Smooth muscle cell (in vitro differentiated cells): ENCODE measurements at regions not wholly inside any gene's neighbourhood (a gene's known extent, or its start where the extent isn't known, plus 50 kb on each side); places are given as distances from the start of the nearest gene placed in this dataset.

ENCODE experiments used
- DNase-seq: peaks from one replicate; lab custom pipeline; 2025; ENCODE audit not compliant: unreplicated experiment; lab: John Stamatoyannopoulos, UW
- H2AFZ ChIP-seq: fragments of 200-600 bp; sonication (generic); 2 replicates; pipeline ENCODE4 v1.6.0; 2016; ENCODE audit warnings: antibody characterized with exemption, low read depth, mild to moderate bottlenecking
- H3F3A ChIP-seq: fragments of 200-600 bp; sonication (generic); 2 replicates; pipeline ENCODE4 v1.6.0; 2017; ENCODE audit warnings: antibody characterized with exemption, low read depth
- H3K27ac ChIP-seq: fragments of 200-600 bp; sonication (generic); 2 replicates; pipeline ENCODE4 v1.5.1; 2016; ENCODE audit warnings: low read depth, mild to moderate bottlenecking
- H3K27me3 ChIP-seq: fragments of 200-600 bp; sonication (generic); 2 replicates; pipeline ENCODE4 v1.6.1; 2016; ENCODE audit warnings: low read depth, mild to moderate bottlenecking
- H3K36me3 ChIP-seq: fragments of 200-600 bp; sonication (generic); 2 replicates; pipeline ENCODE4 v1.5.1; 2016; ENCODE audit warnings: low read depth
- H3K4me1 ChIP-seq: fragments of 200-600 bp; sonication (generic); 2 replicates; pipeline ENCODE4 v1.5.1; 2016; ENCODE audit warnings: low read depth
- H3K4me2 ChIP-seq: fragments of 200-600 bp; sonication (generic); 2 replicates; pipeline ENCODE4 v1.6.0; 2016; ENCODE audit warnings: mild to moderate bottlenecking
- H3K4me3 ChIP-seq: fragments of 200-600 bp; sonication (generic); 2 replicates; pipeline ENCODE4 v1.5.1; 2016; ENCODE audit warnings: mild to moderate bottlenecking
- H3K79me2 ChIP-seq: fragments of 200-600 bp; sonication (generic); 2 replicates; pipeline ENCODE4 v1.6.0; 2016; ENCODE audit warnings: low read depth, mild to moderate bottlenecking
- H3K9ac ChIP-seq: fragments of 200-600 bp; sonication (generic); 2 replicates; pipeline ENCODE4 v1.6.0; 2016; ENCODE audit warnings: low read depth
- H3K9me3 ChIP-seq: fragments of 200-600 bp; sonication (generic); replicated peaks from 2 replicates; pipeline ENCODE4 v1.5.1; 2016; ENCODE audit warnings: low read depth
- H4K20me1 ChIP-seq: fragments of 200-600 bp; sonication (generic); 2 replicates; pipeline ENCODE4 v1.6.0; 2016; ENCODE audit warnings: low read depth
- WGBS: methylation state at CpG from one replicate; pipeline ENCODE4 v1.1.7; 2016; ENCODE audit warnings: low lambda C conversion rate; 5-methylcytosine and 5-hydroxymethylcytosine counted together
- TF ChIP-seq, protein P1 (sequence below): fragments of 200-600 bp; sonication (generic); IDR thresholded peaks from 2 replicates; pipeline ENCODE4 v1.5.1; 2017; ENCODE audit warnings: borderline replicate concordance, mild to moderate bottlenecking, antibody characterized with exemption; ENCODE audit not compliant: insufficient read depth, poor library complexity, severe bottlenecking

DNA sequence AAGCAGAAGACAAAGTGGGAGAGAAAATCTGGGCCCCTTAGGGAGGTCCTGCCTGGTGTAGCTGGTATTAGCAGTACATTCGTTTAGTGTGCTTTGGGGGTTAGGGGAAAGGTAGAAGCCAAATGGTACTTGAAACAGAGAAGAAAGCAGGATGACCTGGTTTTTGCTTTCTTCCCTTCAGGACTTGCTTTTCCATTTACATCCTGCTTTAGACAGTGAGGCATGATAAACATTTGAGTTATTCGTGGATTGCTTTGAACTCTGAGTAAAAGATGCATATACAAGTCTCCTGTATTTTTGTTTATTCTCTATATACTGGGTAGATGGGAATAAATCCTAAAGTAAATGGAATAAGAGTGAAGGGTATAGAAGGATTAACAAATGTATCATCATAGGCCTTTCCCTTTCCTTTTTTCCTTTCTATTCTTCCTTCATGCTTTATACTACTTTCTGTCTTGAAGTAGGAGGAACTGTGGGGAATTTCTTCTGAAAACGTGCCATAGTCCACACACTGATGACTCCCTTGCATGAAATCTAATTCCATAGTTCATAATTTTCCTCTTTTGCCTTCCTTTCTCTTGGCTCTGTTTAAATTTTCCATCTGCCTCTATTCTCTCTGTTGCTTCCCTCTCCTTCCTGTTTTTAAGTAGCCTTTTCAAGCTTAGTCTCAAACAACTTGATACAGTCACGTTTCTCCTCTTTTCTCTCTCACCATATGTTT lies 139.5 kb upstream of the RBMS3 start:
- no peak for DNase-seq
- TF ChIP-seq, protein P1, sequence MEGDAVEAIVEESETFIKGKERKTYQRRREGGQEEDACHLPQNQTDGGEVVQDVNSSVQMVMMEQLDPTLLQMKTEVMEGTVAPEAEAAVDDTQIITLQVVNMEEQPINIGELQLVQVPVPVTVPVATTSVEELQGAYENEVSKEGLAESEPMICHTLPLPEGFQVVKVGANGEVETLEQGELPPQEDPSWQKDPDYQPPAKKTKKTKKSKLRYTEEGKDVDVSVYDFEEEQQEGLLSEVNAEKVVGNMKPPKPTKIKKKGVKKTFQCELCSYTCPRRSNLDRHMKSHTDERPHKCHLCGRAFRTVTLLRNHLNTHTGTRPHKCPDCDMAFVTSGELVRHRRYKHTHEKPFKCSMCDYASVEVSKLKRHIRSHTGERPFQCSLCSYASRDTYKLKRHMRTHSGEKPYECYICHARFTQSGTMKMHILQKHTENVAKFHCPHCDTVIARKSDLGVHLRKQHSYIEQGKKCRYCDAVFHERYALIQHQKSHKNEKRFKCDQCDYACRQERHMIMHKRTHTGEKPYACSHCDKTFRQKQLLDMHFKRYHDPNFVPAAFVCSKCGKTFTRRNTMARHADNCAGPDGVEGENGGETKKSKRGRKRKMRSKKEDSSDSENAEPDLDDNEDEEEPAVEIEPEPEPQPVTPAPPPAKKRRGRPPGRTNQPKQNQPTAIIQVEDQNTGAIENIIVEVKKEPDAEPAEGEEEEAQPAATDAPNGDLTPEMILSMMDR = no peak
- Histone ChIP-seq H3K4me3 (no peak overlapping the region), H2AFZ (peak overlapping the region; percentile 86), H3K9me3 (no peaks in the 10 kb centered on the region), H3K36me3 (no peaks in the 10 kb centered on the region), H3K27me3 (no peaks in the 10 kb centered on the region), H3K4me1 (peaks cover 33% of the 10 kb centered on the region), H3F3A (peaks cover 17% of the 10 kb centered on the region), H4K20me1 (no peaks in the 10 kb centered on the region), H3K27ac (peak overlapping the region; percentile 69), H3K79me2 (no peaks in the 10 kb centered on the region), H3K9ac (no peak overlapping the region), H3K4me2 (peak overlapping the region; percentile 68)
- 21% methylated on average over 4 of the region's 4 CpGs for WGBS

DNA sequence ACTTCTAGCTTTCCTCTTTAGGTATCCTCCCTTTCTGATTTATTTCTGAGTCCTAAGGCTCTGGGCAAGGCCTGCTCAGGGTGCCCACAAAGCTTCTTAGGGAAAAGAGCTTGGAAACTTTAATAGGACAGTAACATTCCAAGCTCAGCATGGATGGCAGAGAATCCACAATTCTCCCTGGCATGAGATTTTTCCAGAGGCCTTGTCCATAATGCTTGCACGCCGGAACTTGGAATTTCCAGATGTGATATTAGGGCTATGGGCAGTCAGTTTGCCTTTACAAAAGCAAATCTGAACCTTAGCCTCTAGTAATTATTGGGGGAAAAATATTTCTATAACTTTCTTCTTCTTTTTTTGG lies 139.0 kb upstream of the RBMS3 start:
- peak overlapping the region; percentile 68 for H3K4me2 ChIP-seq
- H3K4me1 ChIP-seq = peaks cover 33% of the 10 kb centered on the region
- H3K27me3 ChIP-seq = no peaks in the 10 kb centered on the region
- H3F3A ChIP-seq = peaks cover 17% of the 10 kb centered on the region
- peak overlapping the region; percentile 86 for H2AFZ ChIP-seq
- H3K36me3 ChIP-seq = no peaks in the 10 kb centered on the region
- WGBS = 32% methylated on average over 2 of the region's 2 CpGs
- H3K27ac ChIP-seq = peak overlapping the region; percentile 69
- no peak overlapping the region for H3K9ac ChIP-seq
- no peaks in the 10 kb centered on the region for H3K9me3 ChIP-seq
- H4K20me1 ChIP-seq = no peaks in the 10 kb centered on the region
- no peak for DNase-seq
- H3K79me2 ChIP-seq = no peaks in the 10 kb centered on the region
- TF ChIP-seq, protein P1 = no peak
- H3K4me3 ChIP-seq = no peak overlapping the region

DNA sequence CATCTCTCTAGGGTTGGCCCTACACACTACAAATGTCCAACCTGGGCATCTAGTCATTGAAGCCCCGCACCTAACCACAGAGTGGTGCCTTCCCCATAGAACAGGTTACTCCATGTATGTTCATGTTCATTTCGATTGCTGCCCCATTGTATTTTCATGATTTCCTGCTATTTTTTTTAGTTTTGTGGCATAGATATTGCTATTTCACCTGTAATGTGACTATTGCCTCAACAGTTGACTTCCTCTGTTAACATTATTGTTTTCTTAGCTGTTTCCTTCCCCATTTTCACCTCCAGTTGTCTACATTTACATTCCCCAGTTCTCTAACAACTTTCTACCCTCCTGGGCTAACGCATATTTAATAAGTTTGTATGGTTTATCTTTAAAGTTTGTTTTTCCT lies 137.7 kb upstream of the RBMS3 start:
- WGBS = 97% methylated on average over 3 of the region's 3 CpGs
- TF ChIP-seq, protein P1 = no peak
- H3K79me2 ChIP-seq = no peaks in the 10 kb centered on the region
- H3F3A ChIP-seq = peaks cover 17% of the 10 kb centered on the region
- H3K4me1 ChIP-seq = peaks cover 33% of the 10 kb centered on the region
- H3K9me3 ChIP-seq = no peaks in the 10 kb centered on the region
- no peak overlapping the region for H3K9ac ChIP-seq
- H3K27ac ChIP-seq = no peak overlapping the region
- no peaks in the 10 kb centered on the region for H3K36me3 ChIP-seq
- no peaks in the 10 kb centered on the region for H3K27me3 ChIP-seq
- no peak overlapping the region for H3K4me2 ChIP-seq
- DNase-seq = no peak
- no peaks in the 10 kb centered on the region for H4K20me1 ChIP-seq
- H2AFZ ChIP-seq = no peak overlapping the region
- H3K4me3 ChIP-seq = no peak overlapping the region

DNA sequence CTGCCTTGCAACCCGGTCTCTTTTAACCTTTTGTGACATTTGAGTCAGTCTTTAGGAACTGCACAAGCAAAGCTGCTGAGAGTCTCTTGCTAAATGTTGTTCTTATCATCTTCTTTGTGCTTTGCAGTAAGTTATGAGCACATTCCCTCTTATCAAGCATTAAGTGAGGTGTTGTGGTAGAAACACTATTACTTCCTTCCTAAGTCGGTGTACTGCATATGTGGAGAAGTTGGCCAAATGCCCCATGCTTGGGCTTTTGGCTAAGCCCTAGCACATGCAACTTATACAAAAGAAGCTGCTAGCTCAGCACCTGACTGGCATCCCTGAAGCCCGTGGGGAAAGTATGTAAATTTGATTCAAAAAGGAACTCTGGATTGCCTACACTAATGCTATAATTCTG lies 136.5 kb upstream of the RBMS3 start:
- Histone ChIP-seq H3F3A (peaks cover 17% of the 10 kb centered on the region), H2AFZ (no peak overlapping the region), H3K4me1 (peaks cover 33% of the 10 kb centered on the region), H3K27ac (no peak overlapping the region), H3K9me3 (no peaks in the 10 kb centered on the region), H3K79me2 (no peaks in the 10 kb centered on the region), H3K4me2 (peak overlapping the region; percentile 78), H3K36me3 (no peaks in the 10 kb centered on the region), H3K9ac (no peak overlapping the region), H3K4me3 (no peak overlapping the region), H3K27me3 (no peaks in the 10 kb centered on the region), H4K20me1 (no peaks in the 10 kb centered on the region)
- TF ChIP-seq, protein P1 = no peak
- no peak for DNase-seq
- WGBS = 25% methylated on average over 3 of the region's 3 CpGs
